Body of pancreas (tissue), 4 donors: ENCODE measurements at regions not wholly inside any gene's neighbourhood (a gene's known extent, or its start where the extent isn't known, plus 50 kb on each side); places are given as distances from the start of the nearest gene placed in this dataset.

Experiments
- ATAC-seq: fragments of 150-250 bp; one replicate; pipeline ENCODE4 v1.9.1; 2016
- DNase-seq, 4 donors: peaks; one replicate each; pipeline ENCODE4 v3.0.0-alpha.2; 2019
- H3K27ac ChIP-seq, 4 donors: fragments of 200-600 bp; sonication (generic); 1 replicate in 3 of 4; 2 replicates in 1 of 4; pipeline versions ENCODE4 v1.5.1 to v1.6.1; 2016 to 2019; ENCODE audit warnings: mild to moderate bottlenecking in 1 of 4, mixed read lengths in 1 of 4, moderate library complexity in 1 of 4
- H3K27me3 ChIP-seq, 2 donors: fragments of 200-600 bp; sonication (generic); one replicate each; pipeline ENCODE4 v1.6.0; 2016; ENCODE audit warnings: mild to moderate bottlenecking in 1 of 2
- H3K36me3 ChIP-seq, 2 donors: fragments of 200-600 bp; sonication (generic); replicated peaks in 1 of 2; 2 replicates each; pipeline ENCODE4 v1.5.1; 2016; ENCODE audit warnings: low read depth in 2 of 2; ENCODE audit not compliant: insufficient read depth in 1 of 2
- H3K4me1 ChIP-seq: fragments of 200-600 bp; sonication (generic); one replicate; pipeline ENCODE4 v1.6.0; 2016
- H3K4me3 ChIP-seq, 2 donors: fragments of 200-600 bp; sonication (generic); 1 replicate in 1 of 2; 2 replicates in 1 of 2; pipeline ENCODE4 v1.5.1; 2016 to 2019
- H3K9me3 ChIP-seq, 3 donors: fragments of 200-600 bp; sonication (generic); 1 replicate in 2 of 3; 2 replicates in 1 of 3; pipeline ENCODE4 v1.5.1; 2016
- POLR2A ChIP-seq, 3 donors: fragments of 450-650 bp; IDR thresholded peaks; one replicate each; pipeline ENCODE4 v1.6.1; 2016; ENCODE audit warnings: antibody characterized with exemption in 3 of 3, mild to moderate bottlenecking in 2 of 3
- WGBS, 2 donors: methylation state at CpG; one replicate each; pipeline ENCODE4 v1.1.5; 2017; 5-methylcytosine and 5-hydroxymethylcytosine counted together
- intact Hi-C: fragments of 100-400 bp; cut with DNase I; formaldehyde crosslinking; loops from one replicate; pipeline ENCODE4 v1.15.1; 2023
- TF ChIP-seq, protein P1 (sequence below), 7 experiments: fragments of 450-650 bp in 4 of 7; fragments of 200-600 bp in 3 of 7; sonication (generic) in 3 of 7; IDR thresholded peaks; one replicate each; pipeline ENCODE4 v1.5.1; 2016 to 2019; ENCODE audit warnings: antibody characterized with exemption in 7 of 7

DNA sequence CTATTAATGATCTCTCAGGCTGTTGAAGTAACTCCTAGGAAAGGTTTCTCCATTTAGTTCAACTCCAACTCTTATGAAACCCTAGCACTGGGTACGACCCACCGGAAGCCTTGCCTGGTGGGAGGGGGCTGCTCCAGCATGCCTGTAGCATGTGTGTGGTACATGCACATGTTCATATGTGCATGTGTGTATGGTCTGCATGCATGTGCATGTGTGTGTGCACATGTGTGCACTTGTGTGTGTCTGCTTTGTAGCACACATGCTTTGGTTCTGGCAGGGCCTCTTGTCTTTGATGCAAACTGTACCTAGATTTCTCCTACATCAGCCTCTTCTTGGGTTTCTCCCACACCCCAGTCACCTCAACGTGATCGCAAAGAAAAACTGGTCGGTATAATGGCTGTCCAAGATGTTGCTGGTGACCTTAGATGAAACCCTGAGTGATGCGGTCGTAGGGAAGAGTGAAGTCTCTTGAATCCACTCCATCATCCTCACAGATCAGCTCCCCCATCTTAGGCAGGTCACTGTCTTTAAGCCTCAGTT is 193.5 kb downstream of the MYLK4 start:
- ATAC-seq, result no peak
- Histone ChIP-seq H3K9me3 (no peaks in the 10 kb centered on the region), H3K27me3 (no peaks in the 10 kb centered on the region), H3K36me3 (no peaks in the 10 kb centered on the region), H3K4me3 (no peak overlapping the region), H3K27ac (no peak overlapping the region), H3K4me1 (no peaks in the 10 kb centered on the region)
- no peak for DNase-seq
- intact Hi-C loops, result no loop called here
- WGBS, 2 donors, result 78 to 82% methylated on average over 7 of the region's 7 CpGs
- no peak for TF ChIP-seq POLR2A (IDR thresholded peaks at IDR 0.05)
- TF ChIP-seq, protein P1, sequence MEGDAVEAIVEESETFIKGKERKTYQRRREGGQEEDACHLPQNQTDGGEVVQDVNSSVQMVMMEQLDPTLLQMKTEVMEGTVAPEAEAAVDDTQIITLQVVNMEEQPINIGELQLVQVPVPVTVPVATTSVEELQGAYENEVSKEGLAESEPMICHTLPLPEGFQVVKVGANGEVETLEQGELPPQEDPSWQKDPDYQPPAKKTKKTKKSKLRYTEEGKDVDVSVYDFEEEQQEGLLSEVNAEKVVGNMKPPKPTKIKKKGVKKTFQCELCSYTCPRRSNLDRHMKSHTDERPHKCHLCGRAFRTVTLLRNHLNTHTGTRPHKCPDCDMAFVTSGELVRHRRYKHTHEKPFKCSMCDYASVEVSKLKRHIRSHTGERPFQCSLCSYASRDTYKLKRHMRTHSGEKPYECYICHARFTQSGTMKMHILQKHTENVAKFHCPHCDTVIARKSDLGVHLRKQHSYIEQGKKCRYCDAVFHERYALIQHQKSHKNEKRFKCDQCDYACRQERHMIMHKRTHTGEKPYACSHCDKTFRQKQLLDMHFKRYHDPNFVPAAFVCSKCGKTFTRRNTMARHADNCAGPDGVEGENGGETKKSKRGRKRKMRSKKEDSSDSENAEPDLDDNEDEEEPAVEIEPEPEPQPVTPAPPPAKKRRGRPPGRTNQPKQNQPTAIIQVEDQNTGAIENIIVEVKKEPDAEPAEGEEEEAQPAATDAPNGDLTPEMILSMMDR (IDR thresholded peaks at IDR 0.05), result no peak

DNA sequence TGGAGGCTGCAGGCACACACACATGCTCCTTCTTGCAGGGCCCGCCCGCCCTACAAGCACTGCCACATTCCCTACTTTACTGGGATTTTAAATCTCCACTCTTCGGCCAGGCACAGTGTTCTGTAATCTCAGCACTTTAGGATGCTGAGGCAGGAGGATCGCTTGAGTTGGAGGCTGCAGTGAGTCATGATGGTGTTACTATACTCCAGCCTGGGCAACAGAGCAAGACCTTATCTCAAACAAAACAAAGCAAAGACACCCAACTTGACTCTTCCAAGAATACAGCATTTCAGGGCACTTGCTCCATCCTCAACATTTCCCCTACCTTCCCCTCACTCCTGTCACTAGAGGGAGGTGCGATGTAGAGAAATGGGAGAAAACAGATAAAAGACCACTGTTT is 194.0 kb downstream of the MYLK4 start:
- TF ChIP-seq, protein P1 (IDR thresholded peaks at IDR 0.05), result no peak
- no peak for TF ChIP-seq POLR2A (IDR thresholded peaks at IDR 0.05)
- Histone ChIP-seq H3K9me3 (no peaks in the 10 kb centered on the region), H3K27ac (no peak overlapping the region), H3K36me3 (no peaks in the 10 kb centered on the region), H3K27me3 (no peaks in the 10 kb centered on the region), H3K4me3 (no peak overlapping the region), H3K4me1 (no peaks in the 10 kb centered on the region)
- DNase-seq (no peak), ATAC-seq (no peak)
- WGBS, 2 donors, result 87 to 91% methylated on average over 5 of the region's 5 CpGs
- intact Hi-C loops, result no loop called here

DNA sequence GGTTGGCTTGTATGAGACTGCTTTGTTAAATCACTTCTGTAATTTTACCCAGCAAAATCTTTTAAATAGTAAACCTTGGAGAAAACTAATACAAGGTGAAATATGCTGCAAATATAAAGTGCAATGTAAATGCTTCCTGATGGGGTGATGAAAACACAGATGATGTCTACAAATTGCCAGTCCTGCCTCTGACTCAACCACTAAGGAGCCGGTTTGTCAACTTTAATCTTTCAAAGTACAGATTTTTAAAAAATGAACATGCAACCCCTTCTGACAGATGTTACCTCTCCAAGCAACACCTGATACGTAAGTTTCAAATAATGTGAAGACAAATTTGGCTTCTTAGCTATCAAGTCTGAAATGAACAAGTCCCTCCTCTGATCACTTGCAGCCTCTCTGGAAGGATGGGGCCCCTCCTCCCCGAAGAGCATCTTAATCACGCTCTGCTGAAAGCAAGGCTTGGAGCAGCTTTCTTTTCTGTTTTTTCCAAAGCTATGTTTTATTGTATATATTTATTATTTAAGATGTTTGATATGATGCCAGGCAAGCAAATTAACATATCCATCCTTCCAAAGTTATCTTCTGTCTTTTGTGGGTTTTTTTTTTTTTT is 196.0 kb downstream of the MYLK4 start:
- DNase-seq, result no peak
- Histone ChIP-seq H3K36me3 (no peaks in the 10 kb centered on the region), H3K4me3 (no peak overlapping the region), H3K27me3 (no peaks in the 10 kb centered on the region), H3K27ac (no peak overlapping the region), H3K4me1 (no peaks in the 10 kb centered on the region), H3K9me3 (no peaks in the 10 kb centered on the region)
- WGBS, 2 donors, result 61 to 63% methylated on average over 4 of the region's 4 CpGs
- intact Hi-C loops, result no loop called here
- TF ChIP-seq POLR2A (IDR thresholded peaks at IDR 0.05), result no peak
- TF ChIP-seq, protein P1 (IDR thresholded peaks at IDR 0.05), result no peak
- ATAC-seq, result no peak

DNA sequence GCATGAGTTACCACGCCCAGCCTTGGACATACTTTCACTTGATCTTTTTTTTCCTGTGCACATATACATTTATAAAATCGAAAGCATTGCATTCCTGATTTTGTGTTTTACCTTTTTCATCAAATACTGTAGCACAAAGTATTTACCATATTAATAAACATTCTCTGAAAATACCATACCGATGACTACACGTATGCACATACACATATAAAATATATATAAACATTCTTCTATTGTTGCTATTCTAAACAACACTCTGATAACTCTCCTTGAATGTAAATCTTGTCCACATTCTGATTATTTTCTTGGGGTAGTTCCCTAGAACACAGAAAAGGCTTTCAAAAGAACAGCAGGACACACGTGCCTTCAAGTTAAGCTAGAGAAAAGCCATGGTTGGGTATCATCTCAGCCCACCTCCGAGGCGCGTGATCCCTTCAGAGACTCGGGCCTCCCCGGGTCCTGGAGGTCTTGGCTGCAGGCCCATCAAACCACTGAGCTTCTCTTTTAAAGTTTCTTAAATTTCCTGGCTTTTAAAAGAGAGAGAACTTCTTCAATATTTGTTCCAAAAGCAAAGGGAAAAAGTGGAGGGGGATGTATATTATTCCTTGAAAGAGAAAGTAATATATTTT is 198.1 kb downstream of the MYLK4 start:
- ATAC-seq (no peak), DNase-seq (no peak)
- intact Hi-C loops, result no loop called here
- Histone ChIP-seq H3K27me3 (no peaks in the 10 kb centered on the region), H3K27ac (no peak overlapping the region), H3K36me3 (no peaks in the 10 kb centered on the region), H3K4me3 (no peak overlapping the region), H3K9me3 (peaks cover 0 to 9% (median 0%) of the 10 kb centered on the region in 3 donors), H3K4me1 (no peaks in the 10 kb centered on the region)
- TF ChIP-seq POLR2A (IDR thresholded peaks at IDR 0.05), result no peak
- TF ChIP-seq, protein P1 (IDR thresholded peaks at IDR 0.05), result no peak
- 68 to 79% methylated on average over 10 of the region's 10 CpGs for WGBS, 2 donors
